ENCODE measurements at regions not wholly inside any gene's neighbourhood (a gene's known extent, or its start where the extent isn't known, plus 50 kb on each side); places are given as distances from the start of the nearest gene placed in this dataset.

DNA sequence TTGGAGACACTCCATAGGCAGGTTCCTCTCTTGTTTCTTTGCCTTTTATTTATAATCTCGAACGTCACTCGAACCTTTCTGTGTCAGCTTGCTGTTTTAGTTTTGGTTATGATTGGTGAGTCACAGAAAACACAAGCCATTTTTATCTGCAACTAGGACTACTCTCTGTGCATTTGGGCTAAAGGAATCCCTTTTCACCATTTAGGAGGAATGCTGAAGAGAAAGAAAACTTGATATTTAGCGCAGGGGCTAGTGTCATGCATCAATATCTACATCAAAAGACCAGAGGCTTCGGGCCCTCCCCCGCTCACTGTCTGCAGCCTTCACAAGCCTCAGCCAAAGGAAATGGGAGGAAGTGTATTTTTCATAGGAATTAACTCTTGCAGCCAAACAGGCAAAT lies 507.8 kb upstream of the CITED2 start:
- TF ChIP-seq, protein P1, sequence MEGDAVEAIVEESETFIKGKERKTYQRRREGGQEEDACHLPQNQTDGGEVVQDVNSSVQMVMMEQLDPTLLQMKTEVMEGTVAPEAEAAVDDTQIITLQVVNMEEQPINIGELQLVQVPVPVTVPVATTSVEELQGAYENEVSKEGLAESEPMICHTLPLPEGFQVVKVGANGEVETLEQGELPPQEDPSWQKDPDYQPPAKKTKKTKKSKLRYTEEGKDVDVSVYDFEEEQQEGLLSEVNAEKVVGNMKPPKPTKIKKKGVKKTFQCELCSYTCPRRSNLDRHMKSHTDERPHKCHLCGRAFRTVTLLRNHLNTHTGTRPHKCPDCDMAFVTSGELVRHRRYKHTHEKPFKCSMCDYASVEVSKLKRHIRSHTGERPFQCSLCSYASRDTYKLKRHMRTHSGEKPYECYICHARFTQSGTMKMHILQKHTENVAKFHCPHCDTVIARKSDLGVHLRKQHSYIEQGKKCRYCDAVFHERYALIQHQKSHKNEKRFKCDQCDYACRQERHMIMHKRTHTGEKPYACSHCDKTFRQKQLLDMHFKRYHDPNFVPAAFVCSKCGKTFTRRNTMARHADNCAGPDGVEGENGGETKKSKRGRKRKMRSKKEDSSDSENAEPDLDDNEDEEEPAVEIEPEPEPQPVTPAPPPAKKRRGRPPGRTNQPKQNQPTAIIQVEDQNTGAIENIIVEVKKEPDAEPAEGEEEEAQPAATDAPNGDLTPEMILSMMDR (IDR thresholded peaks at IDR 0.05; ENCODE audit: low read length), result no peak
- no peak for TF ChIP-seq EZH2 (IDR thresholded peaks at IDR 0.05; ENCODE audit: borderline replicate concordance, low read length)
